HepG2 (cell line): ENCODE measurements at regions not wholly inside any gene's neighbourhood (a gene's known extent, or its start where the extent isn't known, plus 50 kb on each side); places are given as distances from the start of the nearest gene placed in this dataset.

Experiments used
- ATAC-seq: fragments of 200-7000 bp; cut with Tn5 transposase; 3 replicates; pipeline ENCODE4 v1.9.1; 2020; ENCODE audit warnings: mild to moderate bottlenecking, moderate library complexity
- BruUV-seq: library from RNA; stranded (reverse); fragments of 400-500 nt; replicated peaks from 2 replicates; lab custom pipeline; 2021; lab: Mats Ljungman, UMichigan
- CTCF ChIA-PET: fragments of 300-600 bp; formaldehyde crosslinking; extraction: SDS; loops from one replicate; lab custom pipeline; 2021; ENCODE audit warnings: low total read pairs, inconsistent platforms, low intra/inter-chr PET ratio; lab: Yijun Ruan, JAX
- POLR2A ChIA-PET: fragments of 350-600 bp; sonication (Branson Sonifier 250); formaldehyde crosslinking; loops from one replicate; lab custom pipeline; 2020; ENCODE audit warnings: antibody characterized with exemption, inconsistent platforms; lab: Yijun Ruan, JAX
- DNase-seq: peaks from one replicate; pipeline ENCODE4 v3.0.0-alpha.2; 2015; ENCODE audit warnings: low spot score
- FAIRE-seq: peaks from 3 replicates; lab custom pipeline; 2011; peaks lifted over from hg19 to GRCh38; lab: Jason Lieb, UNC
- H2AFZ ChIP-seq: one replicate; pipeline ENCODE4 v1.6.1; 2011; ENCODE audit warnings: low read length, inconsistent platforms
- H3K27ac ChIP-seq: fragments of 300-600 bp; 3 replicates; pipeline ENCODE4 v1.8.0; 2011; ENCODE audit warnings: mixed run types, mild to moderate bottlenecking, mixed read lengths, low read length, inconsistent platforms; ENCODE audit not compliant: insufficient read depth; ENCODE audit errors: extremely low read length
- H3K27me3 ChIP-seq, 2 experiments: fragments of 200-600 bp in 1 of 2; 2 replicates in 1 of 2; 3 replicates in 1 of 2; pipeline versions ENCODE4 v1.6.0 to v1.8.0; 2011; ENCODE audit warnings: low read length in 2 of 2, mild to moderate bottlenecking in 2 of 2, moderate library complexity in 2 of 2, inconsistent platforms in 1 of 2; ENCODE audit not compliant: insufficient read depth in 2 of 2, control insufficient read depth in 1 of 2
- H3K36me3 ChIP-seq, 2 experiments: fragments of 200-600 bp in 1 of 2; replicated peaks in 1 of 2; 2 replicates in 1 of 2; 3 replicates in 1 of 2; pipeline versions ENCODE4 v1.5.1 to v1.8.0; 2011; ENCODE audit warnings: low read length in 2 of 2, inconsistent platforms in 1 of 2; ENCODE audit not compliant: insufficient read depth in 2 of 2, control insufficient read depth in 1 of 2
- H3K4me1 ChIP-seq: 2 replicates; pipeline ENCODE4 v1.5.1; 2012; ENCODE audit warnings: low read length, inconsistent platforms; ENCODE audit not compliant: insufficient read depth
- H3K4me2 ChIP-seq: 2 replicates; pipeline ENCODE4 v1.6.0; 2011; ENCODE audit warnings: low read depth, low read length, inconsistent platforms
- H3K4me3 ChIP-seq, 3 experiments: fragments of 200-600 bp in 1 of 3; sonication (generic), shearing (Covaris generic) in 1 of 3; replicated peaks in 1 of 3; 2 replicates each; pipeline ENCODE4 v1.5.1; 2011 to 2016; ENCODE audit warnings: low read length in 3 of 3, inconsistent platforms in 2 of 3, low read depth in 2 of 3, mild to moderate bottlenecking in 2 of 3, control low read depth in 1 of 3, mixed read lengths in 1 of 3; ENCODE audit not compliant: insufficient read depth in 1 of 3
- H3K79me2 ChIP-seq: one replicate; pipeline ENCODE4 v1.6.1; 2011; ENCODE audit warnings: low read length, inconsistent platforms; ENCODE audit not compliant: insufficient read depth
- H3K9ac ChIP-seq: 2 replicates; pipeline ENCODE4 v1.6.0; 2011; ENCODE audit warnings: mild to moderate bottlenecking, low read depth, low read length, inconsistent platforms; ENCODE audit not compliant: insufficient read depth
- H3K9me3 ChIP-seq: 2 replicates; pipeline ENCODE4 v1.5.1; 2012; ENCODE audit warnings: mild to moderate bottlenecking, low read length
- H4K20me1 ChIP-seq: 2 replicates; pipeline ENCODE4 v1.6.0; 2011; ENCODE audit warnings: inconsistent platforms, mild to moderate bottlenecking, low read length, moderate library complexity; ENCODE audit not compliant: insufficient read depth
- DNMT1 ChIP-seq: sonication (generic); formaldehyde crosslinking; IDR thresholded peaks from 2 replicates; pipeline ENCODE4 v1.5.1; 2020; ENCODE audit warnings: mild to moderate bottlenecking, missing genetic modification reagents
- FOXJ3 ChIP-seq: sonication (generic); formaldehyde crosslinking; IDR thresholded peaks from 2 replicates; pipeline ENCODE4 v1.4.0; 2020; ENCODE audit warnings: missing genetic modification reagents, mild to moderate bottlenecking, borderline replicate concordance
- HMGA1 ChIP-seq: sonication (generic); formaldehyde crosslinking; conservative IDR thresholded peaks from 2 replicates; pipeline ENCODE4 v1.4.0; 2020; ENCODE audit warnings: missing genetic modification reagents
- HNF4G ChIP-seq, 2 experiments: sonication (generic) in 1 of 2; formaldehyde crosslinking in 1 of 2; IDR thresholded peaks; 2 replicates each; pipeline versions ENCODE4 v1.4.0 to v1.6.1; 2011 to 2020; ENCODE audit warnings: borderline replicate concordance in 2 of 2, low read depth in 2 of 2, mild to moderate bottlenecking in 2 of 2, low read length in 1 of 2, missing genetic modification reagents in 1 of 2, moderate library complexity in 1 of 2
- HNRNPL ChIP-seq: fragments of 200-400 bp; formaldehyde crosslinking; IDR thresholded peaks from 2 replicates; pipeline ENCODE4 v1.6.1; 2017; ENCODE audit warnings: mild to moderate bottlenecking, low read depth, low read length
- HOXD1 ChIP-seq: sonication (generic); formaldehyde crosslinking; IDR thresholded peaks from 2 replicates; pipeline ENCODE4 v1.5.0; 2020; ENCODE audit warnings: missing genetic modification reagents
- KDM5A ChIP-seq: fragments of 200-600 bp; sonication (generic); IDR thresholded peaks from 2 replicates; pipeline ENCODE4 v1.7.0; 2018; ENCODE audit warnings: antibody characterized with exemption, mild to moderate bottlenecking, low read length, borderline replicate concordance
- KLF6 ChIP-seq: IDR thresholded peaks from 2 replicates; pipeline ENCODE4 v1.8.0; 2016; ENCODE audit warnings: missing biosample characterization, missing genetic modification reagents
- MNT ChIP-seq: fragments of 450-650 bp; IDR thresholded peaks from 2 replicates; pipeline ENCODE4 v1.6.1; 2016
- NFYC ChIP-seq: IDR thresholded peaks from 2 replicates; pipeline ENCODE4 v1.6.1; 2016; ENCODE audit warnings: missing genetic modification reagents, missing compliant biosample characterization
- RFXANK ChIP-seq: IDR thresholded peaks from 2 replicates; pipeline ENCODE4 v1.6.1; 2016
- SP140L ChIP-seq: sonication (generic); formaldehyde crosslinking; IDR thresholded peaks from 2 replicates; pipeline ENCODE4 v1.4.0; 2020; ENCODE audit warnings: missing genetic modification reagents, borderline replicate concordance
- ZBTB4 ChIP-seq: sonication (generic); formaldehyde crosslinking; IDR thresholded peaks from 2 replicates; pipeline ENCODE4 v1.4.0; 2020; ENCODE audit warnings: missing genetic modification reagents, mild to moderate bottlenecking, borderline replicate concordance
- ZNF44 ChIP-seq: sonication (generic); formaldehyde crosslinking; IDR thresholded peaks from 2 replicates; pipeline ENCODE4 v1.5.1; 2020; ENCODE audit warnings: mild to moderate bottlenecking, missing genetic modification reagents
- ZNF639 ChIP-seq: conservative IDR thresholded peaks from 2 replicates; pipeline ENCODE4 v1.6.1; 2018; ENCODE audit warnings: missing genetic modification reagents
- WGBS: methylation state at CpG from one replicate; pipeline ENCODE4 v1.1.6; 2017; ENCODE audit warnings: low lambda C conversion rate; 5-methylcytosine and 5-hydroxymethylcytosine counted together
- in situ Hi-C: cut with HindIII; loops from 2 replicates; pipeline ENCODE4 v1.10.0; 2017; ENCODE audit warnings: low pct_unique_long_range_greater_than_20kb; ENCODE audit not compliant: extremely low pct_ligation_motif_present
- intact Hi-C: fragments of 100-400 bp; cut with micrococcal nuclease; formaldehyde crosslinking; loops from one replicate; pipeline ENCODE4 v1.10.0; 2022; ENCODE audit not compliant: unreplicated experiment

GRCh38 chr12:91825999-91826398 lies 319.6 kb downstream of the BTG1 start:
- TF ChIP-seq HOXD1 (CRISPR knock-in tag): no peak
- no peak for TF ChIP-seq HMGA1 (CRISPR knock-in tag)
- TF ChIP-seq FOXJ3: no peak
- no peak overlapping the region for H3K4me3 ChIP-seq
- no peaks in the 10 kb centered on the region; a peak in 1 of 5 replicates for H3K27me3 ChIP-seq
- H3K9ac ChIP-seq: no peak overlapping the region
- H3K79me2 ChIP-seq: no peaks in the 10 kb centered on the region
- WGBS: 9% methylated on average over 3 of the region's 3 CpGs
- CTCF ChIA-PET: no interaction called here
- in situ Hi-C loops: no loop called here
- no peak overlapping the region for H3K27ac ChIP-seq
- H3K4me2 ChIP-seq: no peak overlapping the region
- no peaks in the 10 kb centered on the region for H3K4me1 ChIP-seq
- no peaks in the 10 kb centered on the region for H3K9me3 ChIP-seq
- POLR2A ChIA-PET: no interaction called here
- no TSS peak for BruUV-seq
- ATAC-seq: no peak
- H2AFZ ChIP-seq: no peak overlapping the region
- intact Hi-C loops: no loop called here
- no peak for DNase-seq
- FAIRE-seq: no peak
- no peaks in the 10 kb centered on the region for H3K36me3 ChIP-seq
- no peaks in the 10 kb centered on the region for H4K20me1 ChIP-seq

- FAIRE-seq (no peak), DNase-seq (no peak), ATAC-seq (no peak)
- Histone ChIP-seq H3K4me2 (no peak overlapping the region), H3K36me3 (no peaks in the 10 kb centered on the region), H3K9ac (no peak overlapping the region), H3K4me3 (no peak overlapping the region), H3K9me3 (no peaks in the 10 kb centered on the region), H4K20me1 (no peaks in the 10 kb centered on the region), H2AFZ (no peak overlapping the region), H3K4me1 (no peaks in the 10 kb centered on the region), H3K27ac (no peak overlapping the region), H3K79me2 (no peaks in the 10 kb centered on the region), H3K27me3 (no peaks in the 10 kb centered on the region; a peak in 1 of 5 replicates)
- in situ Hi-C loops: no loop called here
- intact Hi-C loops: no loop called here
- ChIA-PET POLR2A (no interaction called here), CTCF (no interaction called here)
- no TSS peak for BruUV-seq
- TF ChIP-seq SP140L (no peak), HNRNPL (no peak), DNMT1 (CRISPR knock-in tag) (no peak), RFXANK (no peak), HNF4G (IDR thresholded peaks at IDR 0.05; ENCODE audit: borderline replicate concordance, low read depth, low read length) (no peak), HNF4G (CRISPR knock-in tag; IDR thresholded peaks at IDR 0.05; ENCODE audit: borderline replicate concordance, low read depth) (no peak), NFYC (CRISPR knock-in tag) (no peak), ZNF44 (CRISPR knock-in tag) (no peak), KDM5A (no peak), ZBTB4 (CRISPR knock-in tag) (no peak), KLF6 (CRISPR knock-in tag) (no peak), MNT (no peak), ZNF639 (CRISPR knock-in tag) (no peak)
Measured at GRCh38 chr12:91824991-91825390, 320.7 kb downstream of the BTG1 start.
